Astrocyte (in vitro differentiated cells and primary cell): ENCODE measurements at regions not wholly inside any gene's neighbourhood (a gene's known extent, or its start where the extent isn't known, plus 50 kb on each side); places are given as distances from the start of the nearest gene placed in this dataset.
A peak's percentile ranks its signal among the peaks of the same experiment; 100 is the strongest.
"Not testable (repeated sequence)": the region's sequence is repeated elsewhere in the genome, so short reads cannot be mapped to it uniquely, and the experiment has no call there.

Experiments
- DNase-seq: peaks from one replicate; pipeline ENCODE4 v3.0.0-alpha.2; 2010; ENCODE audit warnings: low read depth
- FAIRE-seq: peaks from 2 replicates; lab custom pipeline; 2011; peaks lifted over from hg19 to GRCh38; lab: Jason Lieb, UNC
- H2AFZ ChIP-seq: 2 replicates; pipeline ENCODE4 v1.6.0; 2012; ENCODE audit warnings: low read depth, low read length, inconsistent platforms
- H3K27ac ChIP-seq: 2 replicates; pipeline ENCODE4 v1.5.1; 2011; ENCODE audit warnings: low read depth, low read length, inconsistent platforms
- H3K27me3 ChIP-seq: 2 replicates; pipeline ENCODE4 v1.6.0; 2011; ENCODE audit warnings: low read length, inconsistent platforms; ENCODE audit not compliant: insufficient read depth
- H3K36me3 ChIP-seq: 2 replicates; pipeline ENCODE4 v1.5.1; 2011; ENCODE audit warnings: low read length, inconsistent platforms; ENCODE audit not compliant: insufficient read depth
- H3K4me1 ChIP-seq: 2 replicates; pipeline ENCODE4 v1.5.1; 2011; ENCODE audit warnings: low read length, inconsistent platforms; ENCODE audit not compliant: insufficient read depth
- H3K4me2 ChIP-seq: 2 replicates; pipeline ENCODE4 v1.6.0; 2012; ENCODE audit warnings: low read length, inconsistent platforms
- H3K4me3 ChIP-seq: 2 replicates; pipeline ENCODE4 v1.5.1; 2011; ENCODE audit warnings: low read depth, mild to moderate bottlenecking, low read length, inconsistent platforms; ENCODE audit not compliant: insufficient read depth
- H3K79me2 ChIP-seq: 2 replicates; pipeline ENCODE4 v1.6.0; 2012; ENCODE audit warnings: mild to moderate bottlenecking, low read length, inconsistent platforms; ENCODE audit not compliant: insufficient read depth
- H3K9ac ChIP-seq: 2 replicates; pipeline ENCODE4 v1.6.0; 2012; ENCODE audit warnings: mild to moderate bottlenecking, low read length, inconsistent platforms
- H3K9me3 ChIP-seq: 2 replicates; pipeline ENCODE4 v1.5.1; 2012; ENCODE audit warnings: low read depth, mild to moderate bottlenecking, low read length, inconsistent platforms; ENCODE audit not compliant: insufficient read depth
- H4K20me1 ChIP-seq: 2 replicates; pipeline ENCODE4 v1.6.0; 2012; ENCODE audit warnings: low read length, inconsistent platforms; ENCODE audit not compliant: insufficient read depth
- H3K27ac Mint-ChIP-seq: one replicate; pipeline ENCODE4 v1.8.0; 2021; ENCODE audit warnings: mild to moderate bottlenecking, mixed read lengths; ENCODE audit not compliant: unreplicated experiment
- H3K27me3 Mint-ChIP-seq: one replicate; pipeline ENCODE4 v1.8.0; 2021; ENCODE audit warnings: low read depth, mixed read lengths; ENCODE audit not compliant: unreplicated experiment
- H3K36me3 Mint-ChIP-seq: one replicate; pipeline ENCODE4 v1.8.0; 2021; ENCODE audit warnings: low read depth, mixed read lengths; ENCODE audit not compliant: unreplicated experiment
- H3K4me1 Mint-ChIP-seq: one replicate; pipeline ENCODE4 v1.8.0; 2021; ENCODE audit warnings: low read depth, mixed read lengths; ENCODE audit not compliant: unreplicated experiment
- H3K4me3 Mint-ChIP-seq: one replicate; pipeline ENCODE4 v1.8.0; 2021; ENCODE audit warnings: mild to moderate bottlenecking, moderate library complexity, mixed read lengths; ENCODE audit not compliant: unreplicated experiment
- H3K9me3 Mint-ChIP-seq: one replicate; pipeline ENCODE4 v1.8.0; 2021; ENCODE audit warnings: mild to moderate bottlenecking, mixed read lengths; ENCODE audit not compliant: unreplicated experiment

GRCh38 chr6:57759850-57760249 is 442.4 kb downstream of the PRIM2 start:
- H3K4me2 ChIP-seq, H3K4me1 Mint-ChIP-seq, H3K9ac ChIP-seq, H3K4me3 ChIP-seq, H3K27ac Mint-ChIP-seq, H3K4me1 ChIP-seq, H3K9me3 ChIP-seq, H3K9me3 Mint-ChIP-seq, H4K20me1 ChIP-seq, H3K79me2 ChIP-seq, H3K4me3 Mint-ChIP-seq, H3K27ac ChIP-seq, H2AFZ ChIP-seq, FAIRE-seq, H3K36me3 ChIP-seq, DNase-seq, H3K36me3 Mint-ChIP-seq, H3K27me3 Mint-ChIP-seq, H3K27me3 ChIP-seq: not testable (repeated sequence)

- Mint-ChIP-seq H3K27me3 (peaks cover 42% of the 10 kb centered on the region), H3K4me3 (peak overlapping the region; percentile 57), H3K27ac (peak overlapping the region; percentile 18)
- DNase-seq, H3K79me2 ChIP-seq, FAIRE-seq, H3K9ac ChIP-seq, H3K4me1 ChIP-seq, H3K4me1 Mint-ChIP-seq, H3K27me3 ChIP-seq, H2AFZ ChIP-seq, H3K4me2 ChIP-seq, H3K27ac ChIP-seq, H3K36me3 ChIP-seq, H4K20me1 ChIP-seq, H3K9me3 Mint-ChIP-seq, H3K36me3 Mint-ChIP-seq, H3K9me3 ChIP-seq, H3K4me3 ChIP-seq: not testable (repeated sequence)
Measured at GRCh38 chr6:57792720-57793397, 475.4 kb downstream of the PRIM2 start.

GRCh38 chr6:57793398-57793762 is 475.9 kb downstream of the PRIM2 start:
- DNase-seq, H3K4me1 Mint-ChIP-seq, H3K9me3 Mint-ChIP-seq, H3K4me3 ChIP-seq, H3K27ac ChIP-seq, H3K36me3 Mint-ChIP-seq, H3K79me2 ChIP-seq, H2AFZ ChIP-seq, H3K4me1 ChIP-seq, H3K9me3 ChIP-seq, H4K20me1 ChIP-seq, FAIRE-seq, H3K4me2 ChIP-seq, H3K4me3 Mint-ChIP-seq, H3K27ac Mint-ChIP-seq, H3K9ac ChIP-seq, H3K36me3 ChIP-seq, H3K27me3 ChIP-seq: not testable (repeated sequence)
- H3K27me3 Mint-ChIP-seq: peaks cover 42% of the 10 kb centered on the region

- H3K9ac ChIP-seq, H3K4me1 Mint-ChIP-seq, H3K4me1 ChIP-seq, H3K36me3 Mint-ChIP-seq, H3K9me3 ChIP-seq, H2AFZ ChIP-seq, H3K79me2 ChIP-seq, H3K9me3 Mint-ChIP-seq, H3K36me3 ChIP-seq, FAIRE-seq, H4K20me1 ChIP-seq, H3K27ac ChIP-seq: not testable (repeated sequence)
- Histone ChIP-seq H3K27me3 (peaks cover 10% of the 10 kb centered on the region), H3K4me3 (peak overlapping the region; percentile 17), H3K4me2 (peak overlapping the region; percentile 71)
- DNase-seq: peak; percentile 15
- H3K27me3 Mint-ChIP-seq: peaks cover 44% of the 10 kb centered on the region
- peak overlapping the region; percentile 47 for H3K27ac Mint-ChIP-seq
- peak overlapping the region; percentile 87 for H3K4me3 Mint-ChIP-seq
Measured at GRCh38 chr6:57799703-57800479, 482.5 kb downstream of the PRIM2 start.

GRCh38 chr6:57808581-57808980 is 491.2 kb downstream of the PRIM2 start:
- H3K27ac Mint-ChIP-seq, H3K9me3 ChIP-seq, H3K79me2 ChIP-seq, H3K27me3 ChIP-seq, H3K36me3 ChIP-seq, FAIRE-seq, H3K9me3 Mint-ChIP-seq, H3K4me3 ChIP-seq, H3K36me3 Mint-ChIP-seq, H2AFZ ChIP-seq, DNase-seq, H3K9ac ChIP-seq, H3K4me2 ChIP-seq, H3K4me1 ChIP-seq, H3K27ac ChIP-seq, H4K20me1 ChIP-seq, H3K4me1 Mint-ChIP-seq: not testable (repeated sequence)
- peak overlapping the region; percentile 54 for H3K4me3 Mint-ChIP-seq
- peaks cover 52% of the 10 kb centered on the region for H3K27me3 Mint-ChIP-seq

- not testable (repeated sequence) for H3K79me2 ChIP-seq, H3K27me3 ChIP-seq, H3K4me1 ChIP-seq, H3K4me2 ChIP-seq, H2AFZ ChIP-seq, H3K9me3 Mint-ChIP-seq, H3K9me3 ChIP-seq, H3K36me3 ChIP-seq, DNase-seq, H3K9ac ChIP-seq, H3K27ac Mint-ChIP-seq, FAIRE-seq, H3K27ac ChIP-seq, H3K4me3 Mint-ChIP-seq, H3K4me1 Mint-ChIP-seq, H3K36me3 Mint-ChIP-seq, H3K4me3 ChIP-seq, H4K20me1 ChIP-seq
- H3K27me3 Mint-ChIP-seq: peaks cover 55% of the 10 kb centered on the region
Measured at GRCh38 chr6:57809454-57809853, 492.0 kb downstream of the PRIM2 start.
